ENCODE measurements at regions not wholly inside any gene's neighbourhood (a gene's known extent, or its start where the extent isn't known, plus 50 kb on each side); places are given as distances from the start of the nearest gene placed in this dataset.

- intact Hi-C loops (cut with DNase I), result no loop called here
- DNase-seq (ENCODE audit: low spot score), result no peak
Measured at GRCh38 chr3:65078748-65079147, 390.9 kb upstream of the ADAMTS9 start.

GRCh38 chr3:65077124-65077523 is 389.3 kb upstream of the ADAMTS9 start:
- DNase-seq (ENCODE audit: low spot score), result no peak
- intact Hi-C loops (cut with DNase I), result no loop called here

- intact Hi-C loops (cut with DNase I), result no loop called here
- no peak for DNase-seq (ENCODE audit: low spot score)
Measured at GRCh38 chr3:65070968-65071367, 383.2 kb upstream of the ADAMTS9 start.

- intact Hi-C loops (cut with DNase I), result no loop called here
- no peak for DNase-seq (ENCODE audit: low spot score)
Measured at GRCh38 chr3:65060904-65061303, 373.1 kb upstream of the ADAMTS9 start.

GRCh38 chr3:65052101-65052500 is 364.3 kb upstream of the ADAMTS9 start:
- intact Hi-C loops (cut with DNase I), result no loop called here

GRCh38 chr3:65048151-65048550 is 360.4 kb upstream of the ADAMTS9 start:
- intact Hi-C loops (cut with DNase I), result no loop called here
- no peak for DNase-seq (ENCODE audit: low spot score)

More at GRCh38 chr3:65052101-65052500, 364.3 kb upstream of the ADAMTS9 start:
- DNase-seq (ENCODE audit: low spot score), result no peak

GRCh38 chr3:65045138-65045537 is 357.3 kb upstream of the ADAMTS9 start:
- intact Hi-C loops (cut with DNase I), result no loop called here
- DNase-seq (ENCODE audit: low spot score), result no peak

GRCh38 chr3:65044401-65044800 is 356.6 kb upstream of the ADAMTS9 start:
- intact Hi-C loops (cut with DNase I), result no loop called here
- no peak for DNase-seq (ENCODE audit: low spot score)

GRCh38 chr3:65042675-65043074 is 354.9 kb upstream of the ADAMTS9 start:
- DNase-seq (ENCODE audit: low spot score), result no peak

GRCh38 chr3:65039754-65040210 is 352.0 kb upstream of the ADAMTS9 start:
- intact Hi-C loops (cut with DNase I), result no loop called here
- DNase-seq (ENCODE audit: low spot score), result no peak

More at GRCh38 chr3:65042675-65043074, 354.9 kb upstream of the ADAMTS9 start:
- intact Hi-C loops (cut with DNase I), result no loop called here

GRCh38 chr3:65037861-65038260 is 350.1 kb upstream of the ADAMTS9 start:
- DNase-seq (ENCODE audit: low spot score), result no peak
- intact Hi-C loops (cut with DNase I), result no loop called here

GRCh38 chr3:65035246-65035645 is 347.4 kb upstream of the ADAMTS9 start:
- DNase-seq (ENCODE audit: low spot score), result no peak
- intact Hi-C loops (cut with DNase I), result no loop called here

- DNase-seq (ENCODE audit: low spot score), result no peak
- intact Hi-C loops (cut with DNase I), result no loop called here
Measured at GRCh38 chr3:65033576-65033975, 345.8 kb upstream of the ADAMTS9 start.

- intact Hi-C loops (cut with DNase I), result no loop called here
- no peak for DNase-seq (ENCODE audit: low spot score)
Measured at GRCh38 chr3:65030847-65031463, 343.2 kb upstream of the ADAMTS9 start.

- intact Hi-C loops (cut with DNase I), result no loop called here
- DNase-seq (ENCODE audit: low spot score), result no peak
Measured at GRCh38 chr3:65030014-65030627, 342.3 kb upstream of the ADAMTS9 start.

GRCh38 chr3:65029130-65029529 is 341.3 kb upstream of the ADAMTS9 start:
- no peak for DNase-seq (ENCODE audit: low spot score)
- intact Hi-C loops (cut with DNase I), result no loop called here

- DNase-seq (ENCODE audit: low spot score), result no peak
- intact Hi-C loops (cut with DNase I), result no loop called here
Measured at GRCh38 chr3:65028024-65028423, 340.2 kb upstream of the ADAMTS9 start.

GRCh38 chr3:65027335-65027734 is 339.5 kb upstream of the ADAMTS9 start:
- no peak for DNase-seq (ENCODE audit: low spot score)
- intact Hi-C loops (cut with DNase I), result no loop called here

GRCh38 chr3:65026151-65026550 is 338.4 kb upstream of the ADAMTS9 start:
- intact Hi-C loops (cut with DNase I), result no loop called here
- DNase-seq (ENCODE audit: low spot score), result no peak

GRCh38 chr3:65024148-65024547 is 336.3 kb upstream of the ADAMTS9 start:
- intact Hi-C loops (cut with DNase I), result no loop called here
- no peak for DNase-seq (ENCODE audit: low spot score)

GRCh38 chr3:65020281-65021160 is 332.7 kb upstream of the ADAMTS9 start:
- no peak for DNase-seq (ENCODE audit: low spot score)
- intact Hi-C loops (cut with DNase I), result no loop called here
